Nephron (organoid): ENCODE measurements at regions not wholly inside any gene's neighbourhood (a gene's known extent, or its start where the extent isn't known, plus 50 kb on each side); places are given as distances from the start of the nearest gene placed in this dataset.

Source experiments
- H3K27ac Mint-ChIP-seq, 3 experiments: 2 replicates each; pipeline ENCODE4 v1.8.0; 2020; ENCODE audit warnings: mixed read lengths in 3 of 3, mild to moderate bottlenecking in 2 of 3, moderate library complexity in 1 of 3
- H3K27me3 Mint-ChIP-seq: 2 replicates; pipeline ENCODE4 v1.8.0; 2021; ENCODE audit warnings: low read depth, mild to moderate bottlenecking, moderate library complexity, mixed read lengths
- H3K36me3 Mint-ChIP-seq: 2 replicates; pipeline ENCODE4 v1.8.0; 2020; ENCODE audit warnings: low read depth, mixed read lengths
- H3K4me1 Mint-ChIP-seq: 2 replicates; pipeline ENCODE4 v1.8.0; 2020; ENCODE audit warnings: mixed read lengths
- H3K4me3 Mint-ChIP-seq, 3 experiments: 2 replicates each; pipeline ENCODE4 v1.8.0; 2020; ENCODE audit warnings: mild to moderate bottlenecking in 3 of 3, mixed read lengths in 3 of 3, moderate library complexity in 2 of 3
- H3K9me3 Mint-ChIP-seq: 2 replicates; pipeline ENCODE4 v1.8.0; 2020; ENCODE audit warnings: mixed read lengths
- CTCF ChIP-seq, 3 experiments: fragments of 200-600 bp; sonication (generic); IDR thresholded peaks; one replicate each; pipeline ENCODE4 v1.5.0; 2021; ENCODE audit warnings: antibody characterized with exemption in 3 of 3; ENCODE audit not compliant: unreplicated experiment in 3 of 3

DNA sequence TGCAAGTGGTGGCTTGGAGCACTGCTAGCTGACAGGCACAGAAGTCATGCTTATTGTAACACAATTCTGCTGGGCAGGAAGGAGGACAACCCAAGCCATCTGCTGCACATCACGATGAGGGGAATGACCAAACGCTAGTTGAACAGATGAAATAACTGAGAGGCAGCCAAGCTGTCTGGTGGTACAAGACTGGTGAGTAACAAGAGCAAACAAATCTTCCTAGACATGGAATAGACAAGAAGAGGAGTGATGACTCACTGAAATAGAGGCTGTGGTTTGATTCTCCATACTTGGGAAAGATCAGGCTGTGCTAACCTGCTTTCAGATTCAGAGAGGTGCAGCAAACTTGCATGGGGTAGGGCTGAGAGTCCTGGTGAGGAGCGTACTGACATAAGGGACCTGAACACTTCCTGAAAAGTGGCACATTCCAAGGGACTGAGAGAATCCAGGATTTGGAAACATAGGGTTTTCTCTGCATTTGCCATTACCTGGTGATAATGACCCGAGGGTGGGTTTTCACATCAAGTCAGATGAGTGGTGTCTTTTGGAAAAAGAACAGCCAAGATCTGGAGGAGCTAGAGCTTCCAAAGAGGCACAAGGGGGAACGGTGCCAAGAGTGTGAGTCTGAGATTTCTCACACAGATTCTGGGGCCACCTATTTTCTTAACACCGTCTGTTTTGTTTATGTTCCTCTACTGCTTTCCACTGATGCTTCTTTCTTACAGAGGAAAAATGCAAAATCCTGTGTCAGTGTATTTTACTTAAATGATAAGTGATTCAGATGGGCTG, 60.0 kb downstream of the PRL start:
- Mint-ChIP-seq H3K27ac (no peak overlapping the region), H3K4me1 (peaks cover 11% of the 10 kb centered on the region), H3K27me3 (no peaks in the 10 kb centered on the region), H3K9me3 (peaks cover 13% of the 10 kb centered on the region), H3K36me3 (peaks cover 6% of the 10 kb centered on the region), H3K4me3 (no peak overlapping the region)
- no peak for TF ChIP-seq CTCF (IDR thresholded peaks at IDR 0.05; ENCODE audit: unreplicated experiment in 3 of 3)
